22Rv1 (cell line): ENCODE measurements at regions not wholly inside any gene's neighbourhood (a gene's known extent, or its start where the extent isn't known, plus 50 kb on each side); places are given as distances from the start of the nearest gene placed in this dataset.

Experiments used
- ZFX ChIP-seq: fragments of 450-650 bp; IDR thresholded peaks from 2 replicates; pipeline ENCODE4 v1.6.1; 2017; ENCODE audit warnings: antibody characterized with exemption, borderline replicate concordance
- TF ChIP-seq, protein P1 (sequence below): fragments of 450-650 bp; IDR thresholded peaks from 2 replicates; pipeline ENCODE4 v1.5.1; 2017; ENCODE audit warnings: mild to moderate bottlenecking

DNA sequence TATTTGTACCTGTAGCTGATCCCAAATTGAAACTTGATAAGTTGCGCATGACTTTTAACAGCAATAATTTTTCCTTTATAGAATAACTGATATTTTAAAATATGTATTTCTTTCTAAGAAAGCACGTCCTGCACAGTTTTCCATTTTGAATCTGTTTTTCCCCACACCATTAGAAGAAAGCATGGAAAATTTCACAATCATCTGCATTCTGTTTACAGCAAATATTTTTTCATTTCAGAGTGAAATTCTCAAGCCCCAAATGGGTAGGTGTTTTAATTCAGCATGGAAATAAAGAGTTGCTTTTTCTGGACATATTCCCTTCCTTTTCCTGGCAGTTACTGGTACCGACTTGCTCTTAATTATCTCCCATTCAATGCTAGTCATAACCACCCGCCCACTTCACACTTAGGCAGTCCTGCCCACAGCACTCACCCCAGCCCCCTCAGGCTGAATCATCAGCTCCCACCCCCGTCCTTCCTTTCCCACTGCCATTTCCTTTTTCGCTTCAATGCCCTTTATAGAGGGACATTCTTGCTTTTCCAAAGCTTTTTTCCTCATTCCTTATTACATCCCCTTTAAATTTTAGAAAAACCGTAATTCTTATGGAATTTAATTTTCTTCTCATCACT lies 89.2 kb upstream of the GLS start:
- TF ChIP-seq, protein P1, sequence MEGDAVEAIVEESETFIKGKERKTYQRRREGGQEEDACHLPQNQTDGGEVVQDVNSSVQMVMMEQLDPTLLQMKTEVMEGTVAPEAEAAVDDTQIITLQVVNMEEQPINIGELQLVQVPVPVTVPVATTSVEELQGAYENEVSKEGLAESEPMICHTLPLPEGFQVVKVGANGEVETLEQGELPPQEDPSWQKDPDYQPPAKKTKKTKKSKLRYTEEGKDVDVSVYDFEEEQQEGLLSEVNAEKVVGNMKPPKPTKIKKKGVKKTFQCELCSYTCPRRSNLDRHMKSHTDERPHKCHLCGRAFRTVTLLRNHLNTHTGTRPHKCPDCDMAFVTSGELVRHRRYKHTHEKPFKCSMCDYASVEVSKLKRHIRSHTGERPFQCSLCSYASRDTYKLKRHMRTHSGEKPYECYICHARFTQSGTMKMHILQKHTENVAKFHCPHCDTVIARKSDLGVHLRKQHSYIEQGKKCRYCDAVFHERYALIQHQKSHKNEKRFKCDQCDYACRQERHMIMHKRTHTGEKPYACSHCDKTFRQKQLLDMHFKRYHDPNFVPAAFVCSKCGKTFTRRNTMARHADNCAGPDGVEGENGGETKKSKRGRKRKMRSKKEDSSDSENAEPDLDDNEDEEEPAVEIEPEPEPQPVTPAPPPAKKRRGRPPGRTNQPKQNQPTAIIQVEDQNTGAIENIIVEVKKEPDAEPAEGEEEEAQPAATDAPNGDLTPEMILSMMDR = no peak
- no peak for TF ChIP-seq ZFX
